ENCODE measurements at regions not wholly inside any gene's neighbourhood (a gene's known extent, or its start where the extent isn't known, plus 50 kb on each side); places are given as distances from the start of the nearest gene placed in this dataset.

- TF ChIP-seq RARB (CRISPR knock-in tag; IDR thresholded peaks at IDR 0.05): no peak
- no peak for TF ChIP-seq ZFP30 (CRISPR knock-in tag; IDR thresholded peaks at IDR 0.05)
- TF ChIP-seq, protein P1, sequence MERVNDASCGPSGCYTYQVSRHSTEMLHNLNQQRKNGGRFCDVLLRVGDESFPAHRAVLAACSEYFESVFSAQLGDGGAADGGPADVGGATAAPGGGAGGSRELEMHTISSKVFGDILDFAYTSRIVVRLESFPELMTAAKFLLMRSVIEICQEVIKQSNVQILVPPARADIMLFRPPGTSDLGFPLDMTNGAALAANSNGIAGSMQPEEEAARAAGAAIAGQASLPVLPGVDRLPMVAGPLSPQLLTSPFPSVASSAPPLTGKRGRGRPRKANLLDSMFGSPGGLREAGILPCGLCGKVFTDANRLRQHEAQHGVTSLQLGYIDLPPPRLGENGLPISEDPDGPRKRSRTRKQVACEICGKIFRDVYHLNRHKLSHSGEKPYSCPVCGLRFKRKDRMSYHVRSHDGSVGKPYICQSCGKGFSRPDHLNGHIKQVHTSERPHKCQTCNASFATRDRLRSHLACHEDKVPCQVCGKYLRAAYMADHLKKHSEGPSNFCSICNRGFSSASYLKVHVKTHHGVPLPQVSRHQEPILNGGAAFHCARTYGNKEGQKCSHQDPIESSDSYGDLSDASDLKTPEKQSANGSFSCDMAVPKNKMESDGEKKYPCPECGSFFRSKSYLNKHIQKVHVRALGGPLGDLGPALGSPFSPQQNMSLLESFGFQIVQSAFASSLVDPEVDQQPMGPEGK (CRISPR knock-in tag; IDR thresholded peaks at IDR 0.05; ENCODE audit: borderline replicate concordance): no peak
- no peak for TF ChIP-seq TCF4 (CRISPR knock-in tag; IDR thresholded peaks at IDR 0.05; ENCODE audit: borderline replicate concordance)
- no peak for TF ChIP-seq ESRRG (CRISPR knock-in tag; IDR thresholded peaks at IDR 0.05)
- no peak for TF ChIP-seq ISL1 (CRISPR knock-in tag; IDR thresholded peaks at IDR 0.05)
- no peak for TF ChIP-seq POU6F1 (CRISPR knock-in tag; IDR thresholded peaks at IDR 0.05; ENCODE audit: borderline replicate concordance, low read depth)
- TF ChIP-seq, protein P2, sequence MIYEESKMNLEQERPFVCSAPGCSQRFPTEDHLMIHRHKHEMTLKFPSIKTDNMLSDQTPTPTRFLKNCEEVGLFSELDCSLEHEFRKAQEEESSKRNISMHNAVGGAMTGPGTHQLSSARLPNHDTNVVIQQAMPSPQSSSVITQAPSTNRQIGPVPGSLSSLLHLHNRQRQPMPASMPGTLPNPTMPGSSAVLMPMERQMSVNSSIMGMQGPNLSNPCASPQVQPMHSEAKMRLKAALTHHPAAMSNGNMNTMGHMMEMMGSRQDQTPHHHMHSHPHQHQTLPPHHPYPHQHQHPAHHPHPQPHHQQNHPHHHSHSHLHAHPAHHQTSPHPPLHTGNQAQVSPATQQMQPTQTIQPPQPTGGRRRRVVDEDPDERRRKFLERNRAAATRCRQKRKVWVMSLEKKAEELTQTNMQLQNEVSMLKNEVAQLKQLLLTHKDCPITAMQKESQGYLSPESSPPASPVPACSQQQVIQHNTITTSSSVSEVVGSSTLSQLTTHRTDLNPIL (CRISPR knock-in tag; IDR thresholded peaks at IDR 0.05; ENCODE audit: low read depth): no peak
- TF ChIP-seq ZC3H10 (CRISPR knock-in tag; IDR thresholded peaks at IDR 0.05): no peak
- no peak for TF ChIP-seq CSDC2 (CRISPR knock-in tag; IDR thresholded peaks at IDR 0.05)
- TF ChIP-seq ZFP3 (CRISPR knock-in tag; IDR thresholded peaks at IDR 0.05): no peak
- no peak for TF ChIP-seq PPARA (CRISPR knock-in tag; IDR thresholded peaks at IDR 0.05; ENCODE audit: borderline replicate concordance)
Measured at GRCh38 chr16:82541103-82541502, 85.7 kb upstream of the CDH13 start.

All from SK-N-SH treated with all-trans-retinoic acid at 6 μM for 48 hours (cell line).